Prostate gland (tissue), 2 donors: ENCODE measurements at regions not wholly inside any gene's neighbourhood (a gene's known extent, or its start where the extent isn't known, plus 50 kb on each side); places are given as distances from the start of the nearest gene placed in this dataset.
"Not testable (repeated sequence)": the region's sequence is repeated elsewhere in the genome, so short reads cannot be mapped to it uniquely, and the experiment has no call there.

ENCODE experiments used
- DNase-seq: peaks from one replicate; pipeline ENCODE4 v3.0.0-alpha.2; 2019; ENCODE audit warnings: low spot score
- H3K27ac ChIP-seq, 2 donors: fragments of 200-600 bp; sonication (generic); 2 replicates each; pipeline ENCODE4 v1.5.1; 2017 to 2019
- H3K27me3 ChIP-seq: fragments of 200-600 bp; sonication (generic); replicated peaks from 2 replicates; pipeline ENCODE4 v1.5.1; 2019; ENCODE audit not compliant: insufficient read depth
- H3K36me3 ChIP-seq, 2 donors: fragments of 200-600 bp; sonication (generic); 1 replicate in 1 of 2; 2 replicates in 1 of 2; pipeline versions ENCODE4 v1.5.1 to v1.8.1; 2017 to 2019
- H3K4me1 ChIP-seq: fragments of 200-600 bp; sonication (generic); replicated peaks from 2 replicates; pipeline ENCODE4 v1.5.1; 2019
- H3K4me3 ChIP-seq, 2 donors: fragments of 200-600 bp; sonication (generic); 2 replicates each; pipeline ENCODE4 v1.5.1; 2017 to 2019
- H3K9me3 ChIP-seq: fragments of 200-600 bp; sonication (generic); 2 replicates; pipeline ENCODE4 v1.5.1; 2017
- CTCF ChIP-seq, 4 experiments: fragments of 200-600 bp in 2 of 4; fragments of 450-650 bp in 2 of 4; sonication (generic) in 2 of 4; IDR thresholded peaks; 1 replicate in 3 of 4; 2 replicates in 1 of 4; pipeline ENCODE4 v1.5.1; 2016 to 2019; ENCODE audit warnings: antibody characterized with exemption in 4 of 4, mild to moderate bottlenecking in 2 of 4, moderate library complexity in 2 of 4
- POLR2A ChIP-seq: fragments of 450-650 bp; IDR thresholded peaks from one replicate; pipeline ENCODE4 v1.6.1; 2016; ENCODE audit warnings: antibody characterized with exemption, mild to moderate bottlenecking
- POLR2AphosphoS5 ChIP-seq: sonication (generic); formaldehyde crosslinking; IDR thresholded peaks from one replicate; pipeline ENCODE4 v1.6.1; 2017; ENCODE audit warnings: antibody characterized with exemption
- WGBS: methylation state at CpG from one replicate; pipeline ENCODE4 v1.1.5; 2018; 5-methylcytosine and 5-hydroxymethylcytosine counted together
- intact Hi-C: fragments of 100-400 bp; cut with DNase I; formaldehyde crosslinking; loops from one replicate; pipeline ENCODE4 v1.14.2; 2022

DNA sequence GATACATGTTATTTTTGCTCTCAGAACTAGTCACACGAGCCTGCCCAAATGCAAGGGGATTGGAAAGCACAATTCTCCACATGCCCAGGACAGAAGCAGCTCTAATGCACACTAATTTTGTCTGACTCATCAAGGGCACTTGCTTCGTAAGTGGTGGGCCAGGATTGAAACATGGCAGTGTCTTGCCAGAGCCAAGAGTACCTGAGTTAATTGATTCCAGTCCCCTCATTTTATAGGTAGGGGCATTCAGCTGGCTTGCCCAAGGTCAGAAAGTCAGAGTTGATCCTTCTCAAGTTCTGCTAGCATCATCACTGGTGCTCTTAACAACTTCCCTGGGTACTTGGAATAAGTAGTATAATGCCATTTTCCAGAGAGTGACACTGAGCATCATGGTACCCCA lies 356.1 kb downstream of the ZNF326 start:
- Histone ChIP-seq H3K9me3 (no peaks in the 10 kb centered on the region), H3K27me3 (no peaks in the 10 kb centered on the region), H3K27ac (no peak overlapping the region), H3K4me3 (no peak overlapping the region), H3K36me3 (no peaks in the 10 kb centered on the region), H3K4me1 (no peaks in the 10 kb centered on the region)
- TF ChIP-seq POLR2A = no peak
- no peak for TF ChIP-seq POLR2AphosphoS5
- TF ChIP-seq CTCF (IDR thresholded peaks at IDR 0.05) = no peak
- intact Hi-C loops = no loop called here
- DNase-seq = no peak
- 51% methylated on average over 2 of the region's 2 CpGs for WGBS

DNA sequence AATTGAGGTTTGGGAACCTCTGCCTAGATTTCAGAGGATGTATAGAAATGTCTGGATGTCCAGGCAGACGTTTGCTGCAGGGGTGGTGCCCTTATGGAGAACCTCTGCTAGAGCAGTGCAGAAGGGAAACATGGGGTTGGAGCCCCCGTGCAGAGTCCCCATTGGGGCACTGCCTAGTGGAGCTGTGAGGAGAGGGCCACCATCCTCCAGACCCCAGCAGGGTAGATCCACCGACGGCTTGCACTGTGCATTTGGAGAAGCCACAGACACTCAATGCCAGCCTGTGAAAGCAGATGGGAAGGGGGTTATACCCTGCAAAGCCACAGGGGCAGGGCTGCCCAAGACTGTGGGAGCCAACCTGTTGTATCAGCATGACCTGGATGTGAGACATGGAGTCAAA lies 354.6 kb downstream of the ZNF326 start:
- H3K27me3 ChIP-seq = no peaks in the 10 kb centered on the region
- no peak overlapping the region for H3K4me3 ChIP-seq
- H3K4me1 ChIP-seq = no peaks in the 10 kb centered on the region
- DNase-seq = no peak
- no peaks in the 10 kb centered on the region for H3K36me3 ChIP-seq
- 91% methylated on average over 4 of the region's 4 CpGs for WGBS
- H3K9me3 ChIP-seq = no peaks in the 10 kb centered on the region
- no peak overlapping the region for H3K27ac ChIP-seq
- intact Hi-C loops = no loop called here
- TF ChIP-seq POLR2A (no peak), CTCF (IDR thresholded peaks at IDR 0.05) (no peak), POLR2AphosphoS5 (no peak)

DNA sequence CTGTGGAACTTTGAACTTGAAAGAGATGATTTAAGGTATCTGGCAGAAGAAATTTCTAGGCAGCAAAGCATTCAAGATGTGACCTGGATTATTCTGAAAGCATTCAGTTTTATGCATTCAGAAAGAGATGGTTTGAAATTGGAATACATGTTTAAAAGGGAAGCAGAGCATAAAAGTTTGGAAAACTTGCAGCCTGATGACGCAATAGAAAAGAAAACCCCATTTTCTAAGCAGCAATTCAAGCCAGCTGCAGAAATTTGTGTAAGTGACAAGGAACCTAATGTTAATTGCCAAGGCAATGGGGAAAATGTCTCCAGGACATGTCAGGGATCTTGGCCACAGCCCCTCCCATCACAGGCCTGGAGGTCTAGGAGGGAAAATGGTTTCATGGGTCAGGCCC lies 354.0 kb downstream of the ZNF326 start:
- DNase-seq = no peak
- Histone ChIP-seq H3K4me3 (no peak overlapping the region), H3K27me3 (no peaks in the 10 kb centered on the region), H3K4me1 (no peaks in the 10 kb centered on the region), H3K36me3 (no peaks in the 10 kb centered on the region), H3K27ac (no peak overlapping the region), H3K9me3 (no peaks in the 10 kb centered on the region)
- no peak for TF ChIP-seq POLR2AphosphoS5
- no peak for TF ChIP-seq CTCF (IDR thresholded peaks at IDR 0.05)
- no peak for TF ChIP-seq POLR2A
- WGBS = 94% methylated on average over 1 of the region's 1 CpG
- intact Hi-C loops = no loop called here

DNA sequence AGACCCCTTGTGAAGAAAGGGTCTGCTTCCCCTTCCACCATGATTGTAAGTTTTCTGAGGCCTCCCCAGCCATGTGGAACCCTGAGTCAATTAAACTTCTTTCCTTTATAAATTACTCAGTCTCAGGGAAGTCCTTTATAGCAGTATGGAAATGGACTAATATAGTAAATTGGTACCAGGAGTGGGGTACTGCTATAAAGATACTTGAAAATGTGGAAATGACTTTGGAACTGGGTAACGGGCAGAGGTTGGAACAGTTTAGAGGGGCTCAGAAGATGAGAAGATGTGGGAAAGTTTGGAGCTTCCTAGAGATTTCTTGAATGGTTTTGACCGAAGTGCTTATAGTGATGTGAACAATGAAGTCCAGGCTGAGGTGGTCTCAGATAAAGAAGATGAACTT lies 353.5 kb downstream of the ZNF326 start:
- H3K4me1 ChIP-seq, H3K4me3 ChIP-seq, H3K27me3 ChIP-seq, H3K36me3 ChIP-seq, H3K27ac ChIP-seq, intact Hi-C loops, DNase-seq, H3K9me3 ChIP-seq: not testable (repeated sequence)
- WGBS = 94% methylated on average over 2 of the region's 2 CpGs

DNA sequence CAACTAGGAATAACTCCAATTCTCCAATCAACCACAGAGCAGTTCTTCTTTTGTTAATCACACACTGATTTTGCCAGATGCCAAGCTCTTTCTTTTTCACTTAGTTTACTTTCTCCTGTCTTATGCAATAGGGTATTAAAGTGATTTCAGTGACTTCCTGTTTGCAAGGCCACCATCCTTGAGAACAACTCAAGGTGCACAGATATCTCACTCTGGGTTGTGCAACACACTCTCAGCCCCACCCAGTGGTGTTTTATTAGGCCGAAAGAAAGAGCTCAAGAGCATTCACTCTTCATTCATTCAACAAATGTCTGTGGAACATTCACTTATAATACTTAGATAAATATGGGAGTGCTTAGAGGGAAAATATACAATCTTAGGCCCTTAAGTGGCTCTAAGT lies 352.5 kb downstream of the ZNF326 start:
- 48% methylated on average over 1 of the region's 1 CpG for whole genome bisulfite sequencing
- Histone ChIP-seq H3K9me3 (no peaks in the 10 kb centered on the region), H3K27me3 (no peaks in the 10 kb centered on the region), H3K36me3 (no peaks in the 10 kb centered on the region), H3K4me3 (no peak overlapping the region), H3K4me1 (no peaks in the 10 kb centered on the region), H3K27ac (no peak overlapping the region)
- intact Hi-C loops = no loop called here
- no peak for TF ChIP-seq CTCF (IDR thresholded peaks at IDR 0.05)
- no peak for TF ChIP-seq POLR2A
- TF ChIP-seq POLR2AphosphoS5 = no peak
- no peak for DNase-seq
